H9 (cell line): ENCODE measurements at regions not wholly inside any gene's neighbourhood (a gene's known extent, or its start where the extent isn't known, plus 50 kb on each side); places are given as distances from the start of the nearest gene placed in this dataset.

Experiments used
- DNase-seq: peaks from one replicate; pipeline ENCODE4 v3.0.0-alpha.2; 2017
- H2AFZ ChIP-seq: one replicate; pipeline ENCODE4 v1.6.1; 2013; ENCODE audit warnings: mild to moderate bottlenecking, low read length, control low read depth, moderate library complexity
- H2AK5ac ChIP-seq: 2 replicates; pipeline ENCODE4 v1.6.1; 2013; ENCODE audit warnings: low read length, control low read depth, mixed read lengths; ENCODE audit not compliant: insufficient read length
- H2BK120ac ChIP-seq: one replicate; pipeline ENCODE4 v1.6.1; 2013; ENCODE audit warnings: low read depth, mild to moderate bottlenecking, low read length, control low read depth, inconsistent platforms; ENCODE audit not compliant: poor library complexity, severe bottlenecking
- H2BK12ac ChIP-seq: 2 replicates; pipeline ENCODE4 v1.6.1; 2013; ENCODE audit warnings: low read length, control low read depth, mixed read lengths, low read depth; ENCODE audit not compliant: insufficient read length
- H2BK15ac ChIP-seq: 2 replicates; pipeline ENCODE4 v1.6.1; 2013; ENCODE audit warnings: low read depth, low read length, control low read depth
- H2BK20ac ChIP-seq: one replicate; pipeline ENCODE4 v1.6.1; 2013; ENCODE audit warnings: low read depth, mild to moderate bottlenecking, low read length, control low read depth, inconsistent platforms; ENCODE audit not compliant: poor library complexity, severe bottlenecking
- H2BK5ac ChIP-seq: 2 replicates; pipeline ENCODE4 v1.6.1; 2013; ENCODE audit warnings: low read length, control low read depth, mixed read lengths; ENCODE audit not compliant: insufficient read length
- H3K14ac ChIP-seq: 2 replicates; pipeline ENCODE4 v1.6.1; 2013; ENCODE audit warnings: low read length, control low read depth; ENCODE audit not compliant: insufficient read depth
- H3K18ac ChIP-seq: 2 replicates; pipeline ENCODE4 v1.6.1; 2013; ENCODE audit warnings: low read depth, mild to moderate bottlenecking, mixed read lengths, low read length, control low read depth; ENCODE audit not compliant: insufficient read length
- H3K23ac ChIP-seq: 2 replicates; pipeline ENCODE4 v1.6.1; 2013; ENCODE audit warnings: low read length, control low read depth, mixed read lengths, low read depth; ENCODE audit not compliant: insufficient read length
- H3K23me2 ChIP-seq: 2 replicates; pipeline ENCODE4 v1.6.1; 2013; ENCODE audit warnings: low read depth, mild to moderate bottlenecking, mixed read lengths, low read length, control low read depth; ENCODE audit not compliant: insufficient read length, poor library complexity, severe bottlenecking
- H3K27ac ChIP-seq: 2 replicates; pipeline ENCODE4 v1.5.1; 2013; ENCODE audit warnings: low read length, control low read depth, mixed read lengths, low read depth; ENCODE audit not compliant: insufficient read length
- H3K27me3 ChIP-seq: 2 replicates; pipeline ENCODE4 v1.6.1; 2013; ENCODE audit warnings: low read length, control low read depth, inconsistent platforms; ENCODE audit not compliant: insufficient read depth
- H3K4ac ChIP-seq: 2 replicates; pipeline ENCODE4 v1.6.1; 2013; ENCODE audit warnings: low read depth, mild to moderate bottlenecking, control low read depth, inconsistent platforms, low read length, moderate library complexity
- H3K4me1 ChIP-seq: 2 replicates; pipeline ENCODE4 v1.6.1; 2013; ENCODE audit warnings: low read length, control low read depth, inconsistent platforms; ENCODE audit not compliant: insufficient read depth
- H3K4me2 ChIP-seq: 2 replicates; pipeline ENCODE4 v1.6.1; 2013; ENCODE audit warnings: low read length, control low read depth, mixed read lengths; ENCODE audit not compliant: insufficient read length, insufficient read depth
- H3K56ac ChIP-seq: 2 replicates; pipeline ENCODE4 v1.6.1; 2013; ENCODE audit warnings: low read depth, mild to moderate bottlenecking, mixed read lengths, low read length, control low read depth; ENCODE audit not compliant: insufficient read length
- H3K79me1 ChIP-seq: 2 replicates; pipeline ENCODE4 v1.6.1; 2013; ENCODE audit warnings: low read depth, mild to moderate bottlenecking, moderate library complexity, low read length, control low read depth, inconsistent platforms; ENCODE audit not compliant: insufficient read depth, poor library complexity, severe bottlenecking
- H3K79me2 ChIP-seq: 2 replicates; pipeline ENCODE4 v1.6.1; 2013; ENCODE audit warnings: low read length, control low read depth, inconsistent platforms; ENCODE audit not compliant: insufficient read depth
- H3K9ac ChIP-seq: 2 replicates; pipeline ENCODE4 v1.6.1; 2013; ENCODE audit warnings: low read length, control low read depth, mixed read lengths; ENCODE audit not compliant: insufficient read length; ENCODE audit errors: extremely low read depth
- H3K9me3 ChIP-seq: one replicate; pipeline ENCODE4 v1.6.1; 2013; ENCODE audit warnings: low read depth, low read length, inconsistent platforms; ENCODE audit not compliant: control insufficient read depth
- H3T11ph ChIP-seq: one replicate; pipeline ENCODE4 v1.6.1; 2013; ENCODE audit warnings: mild to moderate bottlenecking, low read length, control low read depth, inconsistent platforms
- H4K20me1 ChIP-seq: one replicate; pipeline ENCODE4 v1.6.1; 2013; ENCODE audit not compliant: control insufficient read depth, insufficient read length, insufficient read depth
- H4K5ac ChIP-seq: 2 replicates; pipeline ENCODE4 v1.6.1; 2013; ENCODE audit warnings: low read depth, mild to moderate bottlenecking, mixed read lengths, low read length, control low read depth; ENCODE audit not compliant: insufficient read length
- H4K8ac ChIP-seq: replicated peaks from 2 replicates; pipeline ENCODE4 v1.6.1; 2013; ENCODE audit warnings: low read length, control low read depth, mixed read lengths, low read depth; ENCODE audit not compliant: insufficient read length
- H4K91ac ChIP-seq: 2 replicates; pipeline ENCODE4 v1.6.1; 2013; ENCODE audit warnings: low read depth, mild to moderate bottlenecking, moderate library complexity, mixed read lengths, low read length, control low read depth; ENCODE audit not compliant: insufficient read length
- H3K27ac Mint-ChIP-seq, 3 experiments: 2 replicates in 2 of 3; 3 replicates in 1 of 3; pipeline ENCODE4 v1.8.0; 2020 to 2021; ENCODE audit warnings: mixed read lengths in 3 of 3, mild to moderate bottlenecking in 1 of 3, moderate library complexity in 1 of 3
- H3K27me3 Mint-ChIP-seq: 2 replicates; pipeline ENCODE4 v1.8.0; 2021; ENCODE audit warnings: low read depth, mild to moderate bottlenecking, moderate library complexity, mixed read lengths
- H3K36me3 Mint-ChIP-seq, 3 experiments: 2 replicates in 2 of 3; 3 replicates in 1 of 3; pipeline ENCODE4 v1.8.0; 2020 to 2021; ENCODE audit warnings: low read depth in 3 of 3, mixed read lengths in 3 of 3; ENCODE audit not compliant: insufficient read depth in 1 of 3
- H3K4me1 Mint-ChIP-seq, 2 experiments: 2 replicates each; pipeline ENCODE4 v1.8.0; 2020; ENCODE audit warnings: mixed read lengths in 2 of 2
- H3K4me3 Mint-ChIP-seq, 2 experiments: 2 replicates in 1 of 2; 3 replicates in 1 of 2; pipeline ENCODE4 v1.8.0; 2020 to 2021; ENCODE audit warnings: mild to moderate bottlenecking in 2 of 2, mixed read lengths in 2 of 2, moderate library complexity in 1 of 2
- H3K9me3 Mint-ChIP-seq, 2 experiments: 2 replicates in 1 of 2; 3 replicates in 1 of 2; pipeline ENCODE4 v1.8.0; 2020; ENCODE audit warnings: mild to moderate bottlenecking in 2 of 2, mixed read lengths in 2 of 2, moderate library complexity in 1 of 2
- CTCF ChIP-seq: fragments of 200-600 bp; sonication (generic); conservative IDR thresholded peaks from 3 replicates; pipeline ENCODE4 v1.8.0; 2021; ENCODE audit warnings: antibody characterized with exemption, mild to moderate bottlenecking
- WGBS: extraction: QIAGEN DNeasy Blood & Tissue Kit; methylation state at CpG from one replicate; pipeline ENCODE4 v1.1.7; 2013; ENCODE audit warnings: missing lambda C conversion rate, low lambda C conversion rate, mixed read lengths; ENCODE audit not compliant: insufficient read length; ENCODE audit errors: extremely low coverage; 5-methylcytosine and 5-hydroxymethylcytosine counted together

GRCh38 chr2:20520128-20520527, 73.3 kb downstream of the RHOB start:
- Histone ChIP-seq H3K23me2 (no peaks in the 10 kb centered on the region), H3K23ac (peak overlapping the region; percentile 21), H3K14ac (no peak overlapping the region), H3K79me2 (no peaks in the 10 kb centered on the region), H2BK120ac (no peak overlapping the region), H3K4me1 (no peaks in the 10 kb centered on the region), H2BK12ac (no peak overlapping the region), H4K91ac (no peak overlapping the region), H3K9ac (no peak overlapping the region), H3T11ph (no peak overlapping the region), H4K8ac (no peak overlapping the region), H3K27ac (no peak overlapping the region), H3K27me3 (no peaks in the 10 kb centered on the region), H2BK5ac (no peak overlapping the region), H4K20me1 (peaks cover under 1% of the 10 kb centered on the region), H3K18ac (no peak overlapping the region), H3K4ac (no peak overlapping the region), H2BK15ac (no peak overlapping the region), H2BK20ac (no peak overlapping the region), H2AFZ (no peak overlapping the region), H3K9me3 (no peaks in the 10 kb centered on the region), H4K5ac (no peak overlapping the region), H3K4me2 (no peak overlapping the region), H2AK5ac (no peak overlapping the region), H3K56ac (no peak overlapping the region), H3K79me1 (no peaks in the 10 kb centered on the region)
- no peak for TF ChIP-seq CTCF
- Mint-ChIP-seq H3K4me3 (no peak overlapping the region), H3K4me1 (peaks cover 14 to 19% of the 10 kb centered on the region in 2 experiments), H3K36me3 (peaks cover 0 to 3% (median 0%) of the 10 kb centered on the region in 3 experiments; a peak in 2 of 7 replicates), H3K27ac (no peak overlapping the region), H3K9me3 (peaks cover 3% of the 10 kb centered on the region in 2 experiments; a peak in 2 of 5 replicates), H3K27me3 (peaks cover 19% of the 10 kb centered on the region)
- no peak for DNase-seq
- WGBS = no CpG with 5 or more reads among the region's 10 CpGs
